GM23338 (cell line): ENCODE measurements at regions not wholly inside any gene's neighbourhood (a gene's known extent, or its start where the extent isn't known, plus 50 kb on each side); places are given as distances from the start of the nearest gene placed in this dataset.

Experiments
- ATAC-seq: fragments of 200-7000 bp; cut with Tn5 transposase; 3 replicates; pipeline ENCODE4 v1.9.1; 2020
- DNase-seq: peaks from one replicate; pipeline ENCODE4 v3.0.0-alpha.2; 2015; ENCODE audit warnings: low spot score
- H2AFZ ChIP-seq: fragments of 200-600 bp; sonication (generic); 2 replicates; pipeline ENCODE4 v1.8.0; 2016; ENCODE audit warnings: antibody characterized with exemption, mild to moderate bottlenecking, moderate library complexity
- H3F3A ChIP-seq: fragments of 200-600 bp; sonication (generic); replicated peaks from 2 replicates; pipeline ENCODE4 v1.8.0; 2017; ENCODE audit warnings: antibody characterized with exemption, mixed run types, low read depth
- H3K27ac ChIP-seq: fragments of 200-600 bp; sonication (generic); 2 replicates; pipeline ENCODE4 v1.6.1; 2016; ENCODE audit warnings: low read depth
- H3K27me3 ChIP-seq: fragments of 200-600 bp; sonication (generic); 2 replicates; pipeline ENCODE4 v1.8.0; 2016; ENCODE audit warnings: mild to moderate bottlenecking, mixed run types, moderate library complexity; ENCODE audit not compliant: insufficient read depth
- H3K36me3 ChIP-seq: fragments of 200-600 bp; sonication (generic); 2 replicates; pipeline ENCODE4 v1.8.0; 2016; ENCODE audit warnings: mild to moderate bottlenecking; ENCODE audit not compliant: insufficient read depth
- H3K4me1 ChIP-seq: fragments of 200-600 bp; sonication (generic); 2 replicates; pipeline ENCODE4 v1.8.0; 2016; ENCODE audit warnings: mild to moderate bottlenecking, moderate library complexity; ENCODE audit not compliant: insufficient read depth
- H3K4me2 ChIP-seq: fragments of 200-600 bp; sonication (generic); 2 replicates; pipeline ENCODE4 v1.7.1; 2017; ENCODE audit warnings: mixed run types
- H3K4me3 ChIP-seq: fragments of 200-600 bp; sonication (generic); 2 replicates; pipeline ENCODE4 v1.6.1; 2016; ENCODE audit warnings: mixed run types
- H3K79me2 ChIP-seq: fragments of 200-600 bp; sonication (generic); replicated peaks from 2 replicates; pipeline ENCODE4 v1.8.0; 2017; ENCODE audit warnings: mild to moderate bottlenecking; ENCODE audit not compliant: insufficient read depth
- H3K9me2 ChIP-seq: fragments of 200-600 bp; sonication (generic); 2 replicates; pipeline ENCODE4 v1.8.0; 2017; ENCODE audit not compliant: insufficient read depth
- H4K20me1 ChIP-seq: fragments of 200-600 bp; sonication (generic); replicated peaks from 2 replicates; pipeline ENCODE4 v1.8.0; 2017; ENCODE audit warnings: mild to moderate bottlenecking; ENCODE audit not compliant: insufficient read depth
- H3K27ac Mint-ChIP-seq: 2 replicates; pipeline ENCODE4 v1.8.0; 2020; ENCODE audit warnings: inconsistent platforms, mild to moderate bottlenecking, moderate library complexity, mixed read lengths
- H3K27me3 Mint-ChIP-seq: 3 replicates; pipeline ENCODE4 v1.8.0; 2022; ENCODE audit warnings: low read depth, mild to moderate bottlenecking, moderate library complexity, mixed read lengths, inconsistent platforms; ENCODE audit not compliant: insufficient read depth, poor library complexity
- H3K36me3 Mint-ChIP-seq: 3 replicates; pipeline ENCODE4 v1.8.0; 2021; ENCODE audit warnings: low read depth, mild to moderate bottlenecking, inconsistent platforms, moderate library complexity, mixed read lengths
- H3K4me1 Mint-ChIP-seq: 3 replicates; pipeline ENCODE4 v1.8.0; 2020; ENCODE audit warnings: mild to moderate bottlenecking, inconsistent platforms, mixed read lengths
- H3K4me3 Mint-ChIP-seq: 3 replicates; pipeline ENCODE4 v1.8.0; 2021; ENCODE audit warnings: moderate library complexity, mild to moderate bottlenecking, inconsistent platforms, mixed read lengths
- H3K9me3 Mint-ChIP-seq: 3 replicates; pipeline ENCODE4 v1.8.0; 2020; ENCODE audit warnings: moderate library complexity, mild to moderate bottlenecking, inconsistent platforms, mixed read lengths
- CREB1 ChIP-seq: fragments of 250-450 bp; sonication (Bioruptor Pico); IDR thresholded peaks from 2 replicates; pipeline ENCODE4 v1.5.0; 2020; ENCODE audit warnings: low read depth, mild to moderate bottlenecking, moderate library complexity
- ETS1 ChIP-seq: IDR thresholded peaks from 2 replicates; pipeline ENCODE4 v1.6.1; 2016; ENCODE audit warnings: antibody characterized with exemption
- EZH2 ChIP-seq: fragments of 200-600 bp; sonication (generic); IDR thresholded peaks from one replicate; pipeline ENCODE4 v1.8.0; 2017; ENCODE audit warnings: antibody characterized with exemption, mild to moderate bottlenecking, low read depth; ENCODE audit not compliant: unreplicated experiment
- EZH2phosphoT487 ChIP-seq: fragments of 200-600 bp; sonication (generic); IDR thresholded peaks from one replicate; pipeline ENCODE4 v1.8.1; 2018; ENCODE audit warnings: antibody characterized with exemption; ENCODE audit not compliant: unreplicated experiment
- JUNB ChIP-seq: IDR thresholded peaks from one replicate; pipeline ENCODE4 v1.6.1; 2016; ENCODE audit warnings: antibody characterized with exemption; ENCODE audit not compliant: unreplicated experiment
- POLR2AphosphoS5 ChIP-seq: IDR thresholded peaks from 2 replicates; pipeline ENCODE4 v1.6.1; 2016; ENCODE audit warnings: antibody characterized with exemption, low read depth
- REST ChIP-seq: IDR thresholded peaks from one replicate; pipeline ENCODE4 v1.6.1; 2018; ENCODE audit warnings: antibody characterized with exemption; ENCODE audit not compliant: unreplicated experiment
- STAT1 ChIP-seq: IDR thresholded peaks from one replicate; pipeline ENCODE4 v1.6.1; 2016; ENCODE audit warnings: antibody characterized with exemption; ENCODE audit not compliant: unreplicated experiment
- ZNF331 ChIP-seq: fragments of 250-450 bp; sonication (Bioruptor Pico); IDR thresholded peaks from 2 replicates; pipeline ENCODE4 v1.5.0; 2020; ENCODE audit warnings: low read depth, mild to moderate bottlenecking, moderate library complexity
- ZNF462 ChIP-seq: fragments of 250-450 bp; sonication (Bioruptor Pico); IDR thresholded peaks from 2 replicates; pipeline ENCODE4 v1.5.0; 2020; ENCODE audit warnings: mild to moderate bottlenecking, moderate library complexity

DNA sequence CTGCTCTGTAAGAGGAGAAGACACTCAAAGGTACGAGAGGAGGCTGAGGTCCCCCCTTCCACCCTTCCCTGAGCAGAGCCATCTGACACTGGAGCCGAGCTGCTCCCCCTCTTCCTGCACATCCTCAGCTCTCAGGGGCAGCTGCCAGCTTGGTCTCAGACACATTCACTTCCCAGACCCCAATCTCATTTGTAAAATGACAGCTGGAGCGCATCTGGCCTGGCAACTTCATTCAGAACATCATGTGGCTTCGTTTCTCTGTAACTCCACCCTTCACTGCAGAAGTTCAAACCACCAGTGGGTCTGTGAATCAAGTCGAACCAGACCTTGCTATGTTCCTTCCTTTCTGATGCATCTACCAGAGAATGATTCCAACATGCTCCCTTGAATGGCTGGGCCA is 145.6 kb upstream of the CDH4 start (continued):
- no peak for TF ChIP-seq EZH2
- no peak for TF ChIP-seq JUNB
- TF ChIP-seq CREB1 = no peak
- TF ChIP-seq ZNF462 (CRISPR knock-in tag) = no peak

- Mint-ChIP-seq H3K4me3 (no peak overlapping the region), H3K4me1 (peaks cover 9% of the 10 kb centered on the region; the same call in 2 of the 3 replicates), H3K36me3 (no peaks in the 10 kb centered on the region; the same call in 2 of the 3 replicates), H3K9me3 (no peaks in the 10 kb centered on the region; the same call in 1 of the 3 replicates), H3K27me3 (peaks cover 26% of the 10 kb centered on the region), H3K27ac (no peak overlapping the region)
- Histone ChIP-seq H3K4me2 (no peak overlapping the region), H3F3A (no peaks in the 10 kb centered on the region), H3K27me3 (0 out of 2 replicates have a peak, but pooled peaks cover under 1% of the 10 kb centered on the region), H3K79me2 (no peaks in the 10 kb centered on the region), H2AFZ (no peak overlapping the region), H3K36me3 (no peaks in the 10 kb centered on the region), H3K9me2 (no peaks in the 10 kb centered on the region), H3K4me1 (no peaks in the 10 kb centered on the region), H4K20me1 (no peaks in the 10 kb centered on the region), H3K4me3 (no peak overlapping the region), H3K27ac (no peak overlapping the region)
- no peak for DNase-seq
- ATAC-seq = no peak
- TF ChIP-seq ZNF331 (CRISPR knock-in tag) (no peak), JUNB (no peak), ETS1 (no peak), POLR2AphosphoS5 (no peak), EZH2phosphoT487 (no peak), STAT1 (no peak), CREB1 (no peak), REST (no peak)
Measured at GRCh38 chr20:61109221-61109805, 142.7 kb upstream of the CDH4 start.
